Mesothelial cell of epicardium (in vitro differentiated cells): ENCODE measurements at regions not wholly inside any gene's neighbourhood (a gene's known extent, or its start where the extent isn't known, plus 50 kb on each side); places are given as distances from the start of the nearest gene placed in this dataset.

ENCODE experiments used
- DNase-seq, 2 experiments: peaks; one replicate each; pipeline ENCODE4 v3.0.0; 2021; ENCODE audit warnings: low spot score in 2 of 2; ENCODE audit not compliant: unreplicated experiment in 2 of 2
- H3K27ac Mint-ChIP-seq: 2 replicates; pipeline ENCODE4 v1.8.0; 2021; ENCODE audit warnings: mixed read lengths
- H3K27me3 Mint-ChIP-seq: 2 replicates; pipeline ENCODE4 v1.8.0; 2021; ENCODE audit warnings: low read depth, mixed read lengths
- H3K36me3 Mint-ChIP-seq: 2 replicates; pipeline ENCODE4 v1.8.0; 2021; ENCODE audit warnings: mixed read lengths
- H3K4me1 Mint-ChIP-seq: 2 replicates; pipeline ENCODE4 v1.8.0; 2021; ENCODE audit warnings: mixed read lengths
- H3K4me3 Mint-ChIP-seq: 2 replicates; pipeline ENCODE4 v1.8.0; 2021; ENCODE audit warnings: mild to moderate bottlenecking, moderate library complexity, mixed read lengths
- H3K9me3 Mint-ChIP-seq: 2 replicates; pipeline ENCODE4 v1.8.0; 2021; ENCODE audit warnings: mixed read lengths
- TF ChIP-seq, protein P1 (sequence below): fragments of 200-600 bp; sonication (generic); IDR thresholded peaks from one replicate; pipeline ENCODE4 v1.5.0; 2021; ENCODE audit warnings: antibody characterized with exemption; ENCODE audit not compliant: unreplicated experiment

DNA sequence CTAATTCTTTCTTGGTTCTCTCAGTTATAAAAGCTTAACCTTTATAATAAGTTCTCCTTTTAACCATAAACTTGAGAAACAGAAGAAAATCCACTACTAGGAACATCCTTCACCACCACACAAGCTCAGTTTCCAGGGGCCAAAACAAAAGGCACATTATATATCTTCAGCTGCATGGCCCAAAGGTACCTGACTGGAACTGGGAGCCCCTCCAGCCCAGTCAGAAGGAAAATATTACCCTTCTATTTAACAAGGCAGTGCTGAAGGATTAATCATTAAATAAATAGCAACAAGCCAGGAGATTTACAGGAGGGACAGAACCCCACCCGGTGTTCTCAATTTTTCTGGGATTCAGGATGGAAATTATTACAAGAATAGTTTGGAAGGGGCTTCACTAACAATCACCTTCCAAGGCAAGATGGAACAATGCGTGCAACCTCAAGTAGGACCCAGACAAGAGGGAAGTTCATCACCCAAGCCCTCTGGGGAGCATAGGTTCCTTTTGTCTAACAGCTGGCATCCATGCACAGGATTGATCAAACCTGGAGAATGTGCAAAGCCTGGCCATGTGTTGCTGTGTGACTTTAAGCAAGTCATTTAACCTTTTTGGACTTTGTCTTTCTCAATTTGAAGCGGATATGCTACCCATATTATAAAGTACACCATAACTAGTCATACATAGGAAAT is 159.6 kb upstream of the SETBP1 start:
- Mint-ChIP-seq H3K27me3 (no peaks in the 10 kb centered on the region), H3K9me3 (no peaks in the 10 kb centered on the region), H3K36me3 (no peaks in the 10 kb centered on the region), H3K27ac (no peak overlapping the region), H3K4me3 (no peak overlapping the region), H3K4me1 (peaks cover 17% of the 10 kb centered on the region)
- TF ChIP-seq, protein P1, sequence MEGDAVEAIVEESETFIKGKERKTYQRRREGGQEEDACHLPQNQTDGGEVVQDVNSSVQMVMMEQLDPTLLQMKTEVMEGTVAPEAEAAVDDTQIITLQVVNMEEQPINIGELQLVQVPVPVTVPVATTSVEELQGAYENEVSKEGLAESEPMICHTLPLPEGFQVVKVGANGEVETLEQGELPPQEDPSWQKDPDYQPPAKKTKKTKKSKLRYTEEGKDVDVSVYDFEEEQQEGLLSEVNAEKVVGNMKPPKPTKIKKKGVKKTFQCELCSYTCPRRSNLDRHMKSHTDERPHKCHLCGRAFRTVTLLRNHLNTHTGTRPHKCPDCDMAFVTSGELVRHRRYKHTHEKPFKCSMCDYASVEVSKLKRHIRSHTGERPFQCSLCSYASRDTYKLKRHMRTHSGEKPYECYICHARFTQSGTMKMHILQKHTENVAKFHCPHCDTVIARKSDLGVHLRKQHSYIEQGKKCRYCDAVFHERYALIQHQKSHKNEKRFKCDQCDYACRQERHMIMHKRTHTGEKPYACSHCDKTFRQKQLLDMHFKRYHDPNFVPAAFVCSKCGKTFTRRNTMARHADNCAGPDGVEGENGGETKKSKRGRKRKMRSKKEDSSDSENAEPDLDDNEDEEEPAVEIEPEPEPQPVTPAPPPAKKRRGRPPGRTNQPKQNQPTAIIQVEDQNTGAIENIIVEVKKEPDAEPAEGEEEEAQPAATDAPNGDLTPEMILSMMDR = no peak
- DNase-seq = no peak

DNA sequence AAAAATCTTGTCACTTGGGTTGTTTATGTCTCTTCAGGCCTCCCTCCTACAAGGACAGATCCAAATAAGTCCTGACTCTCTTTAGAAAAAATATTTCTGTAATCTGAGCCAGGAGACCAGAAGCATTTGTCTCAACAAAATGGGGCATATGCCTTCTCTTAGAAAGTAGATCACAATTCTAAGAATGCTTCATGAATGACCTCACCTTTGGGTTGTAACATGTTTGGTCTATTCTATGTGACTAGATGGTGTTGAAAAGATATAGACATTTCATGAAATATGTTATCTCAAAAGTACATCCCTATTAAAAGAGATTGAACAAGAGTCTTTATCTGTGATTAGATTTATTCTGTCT is 159.0 kb upstream of the SETBP1 start:
- Mint-ChIP-seq H3K36me3 (no peaks in the 10 kb centered on the region), H3K9me3 (no peaks in the 10 kb centered on the region), H3K4me1 (peaks cover 17% of the 10 kb centered on the region), H3K27ac (no peak overlapping the region), H3K27me3 (no peaks in the 10 kb centered on the region), H3K4me3 (no peak overlapping the region)
- no peak for DNase-seq
- TF ChIP-seq, protein P1 = no peak

DNA sequence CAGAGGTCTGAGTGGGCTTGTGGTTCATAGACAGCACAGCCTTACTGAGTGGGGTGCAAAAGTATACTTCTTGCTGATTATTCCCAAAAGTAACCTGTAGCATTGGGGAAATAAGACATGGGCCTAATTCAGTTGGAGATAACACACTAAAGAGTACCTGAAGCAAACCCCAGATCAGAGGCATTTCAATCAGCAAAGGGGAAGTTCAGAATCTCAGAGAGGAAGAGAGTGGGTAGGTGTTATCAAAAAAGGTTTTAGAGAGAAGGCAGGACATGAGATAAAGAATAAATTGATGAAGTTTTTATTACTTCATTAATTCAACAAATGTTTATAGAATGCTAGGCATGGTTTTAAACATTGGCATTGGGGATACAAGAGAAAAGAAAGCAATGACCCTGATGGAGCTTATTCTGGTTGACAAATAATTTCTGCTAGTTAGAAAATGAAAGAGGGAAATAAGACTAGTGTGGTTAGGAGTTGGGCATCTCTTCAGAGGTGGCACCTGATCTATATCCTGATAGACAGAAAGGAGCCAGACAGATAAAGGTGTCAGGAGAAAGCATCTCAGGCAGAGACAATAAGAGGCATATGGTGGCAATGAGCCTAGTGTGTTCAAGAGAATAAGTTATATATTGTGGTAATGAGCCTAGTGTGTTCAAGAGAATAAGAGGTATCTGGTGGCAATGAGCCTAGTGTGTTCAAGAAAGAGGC is 153.8 kb upstream of the SETBP1 start:
- no peaks in the 10 kb centered on the region for H3K36me3 Mint-ChIP-seq
- DNase-seq = no peak
- TF ChIP-seq, protein P1 = no peak
- no peaks in the 10 kb centered on the region for H3K9me3 Mint-ChIP-seq
- H3K27ac Mint-ChIP-seq = no peak overlapping the region
- H3K4me1 Mint-ChIP-seq = no peaks in the 10 kb centered on the region
- H3K4me3 Mint-ChIP-seq = no peak overlapping the region
- no peaks in the 10 kb centered on the region for H3K27me3 Mint-ChIP-seq

DNA sequence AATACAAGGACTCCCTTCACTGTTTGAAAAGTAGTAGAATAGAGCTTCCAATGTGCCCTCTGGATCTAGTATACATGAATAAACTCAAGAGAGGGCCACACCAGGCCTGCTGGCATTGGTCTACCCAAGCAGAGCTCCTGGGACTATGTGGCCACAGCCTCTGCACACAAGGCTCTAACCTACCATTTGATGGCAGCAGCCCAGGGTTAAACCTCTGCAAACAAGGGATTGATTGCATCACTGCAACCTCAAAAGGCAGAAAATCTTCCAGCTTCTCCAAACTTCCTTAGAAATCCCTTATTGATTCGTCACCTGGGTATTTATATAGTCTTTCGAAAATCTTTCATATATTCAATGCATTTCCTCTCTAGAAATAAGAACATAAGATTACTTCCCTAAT is 147.6 kb upstream of the SETBP1 start:
- H3K27ac Mint-ChIP-seq = no peak overlapping the region
- H3K36me3 Mint-ChIP-seq = no peaks in the 10 kb centered on the region
- no peak for DNase-seq
- no peaks in the 10 kb centered on the region for H3K9me3 Mint-ChIP-seq
- H3K4me1 Mint-ChIP-seq = peaks cover 3% of the 10 kb centered on the region
- TF ChIP-seq, protein P1 = no peak
- H3K4me3 Mint-ChIP-seq = no peak overlapping the region
- no peaks in the 10 kb centered on the region for H3K27me3 Mint-ChIP-seq

DNA sequence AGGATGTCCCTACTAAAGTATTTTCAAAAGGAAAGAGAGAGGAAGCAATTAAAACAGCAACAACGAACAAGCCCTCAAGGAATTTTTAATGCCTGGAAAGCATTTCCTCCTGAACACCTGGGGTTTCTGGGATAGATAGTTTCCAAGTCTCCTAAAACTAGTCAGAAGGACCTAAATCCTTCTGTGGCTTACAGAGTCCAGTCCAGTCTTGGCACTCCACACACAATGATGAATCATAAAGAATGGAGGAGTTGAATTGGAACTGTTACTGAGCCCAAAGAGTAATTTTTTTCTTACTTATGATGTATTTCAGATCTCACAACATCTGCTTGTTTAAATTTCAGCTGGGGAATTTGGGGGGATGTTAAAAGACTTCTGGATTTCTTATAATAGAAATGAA is 144.6 kb upstream of the SETBP1 start:
- H3K27ac Mint-ChIP-seq = no peak overlapping the region
- H3K36me3 Mint-ChIP-seq = no peaks in the 10 kb centered on the region
- no peaks in the 10 kb centered on the region for H3K9me3 Mint-ChIP-seq
- no peak overlapping the region for H3K4me3 Mint-ChIP-seq
- TF ChIP-seq, protein P1 = no peak
- no peak for DNase-seq
- H3K27me3 Mint-ChIP-seq = no peaks in the 10 kb centered on the region
- peaks cover 5% of the 10 kb centered on the region for H3K4me1 Mint-ChIP-seq
